Activated T-helper 2 cell treated with anti-CD3 and anti-CD28 coated beads, Interferon-gamma antibody, Interleukin-2, Interleukin-4, amounts not matched to agents 10 μg/mL and 5 μg/mL and 100 μg/mL, durations not matched to agents 14 hours and 24 hours and 36 hours (primary cell): ENCODE measurements at regions not wholly inside any gene's neighbourhood (a gene's known extent, or its start where the extent isn't known, plus 50 kb on each side); places are given as distances from the start of the nearest gene placed in this dataset.
"Not testable (repeated sequence)": the region's sequence is repeated elsewhere in the genome, so short reads cannot be mapped to it uniquely, and the experiment has no call there.

Experiments used
- DNase-seq: peaks from one replicate; pipeline ENCODE4 v3.0.0; 2021; ENCODE audit warnings: low spot score
- H3K27ac Mint-ChIP-seq: one replicate; pipeline ENCODE4 v1.8.0; 2021; ENCODE audit warnings: mixed read lengths
- H3K27me3 Mint-ChIP-seq: one replicate; pipeline ENCODE4 v1.8.0; 2021; ENCODE audit warnings: low read depth, mixed read lengths
- H3K36me3 Mint-ChIP-seq: one replicate; pipeline ENCODE4 v1.8.0; 2021; ENCODE audit warnings: low read depth, mixed read lengths
- H3K4me1 Mint-ChIP-seq: one replicate; pipeline ENCODE4 v1.8.0; 2021; ENCODE audit warnings: low read depth, mixed read lengths
- H3K4me3 Mint-ChIP-seq: one replicate; pipeline ENCODE4 v1.8.0; 2021; ENCODE audit warnings: low read depth, mild to moderate bottlenecking, moderate library complexity, mixed read lengths
- H3K9me3 Mint-ChIP-seq: one replicate; pipeline ENCODE4 v1.8.0; 2021; ENCODE audit warnings: mixed read lengths
- intact Hi-C: fragments of 100-400 bp; cut with micrococcal nuclease; formaldehyde crosslinking; loops from one replicate; pipeline ENCODE4 v1.15.1; 2023

GRCh38 chr12:131658605-131659004 lies 52.3 kb upstream of the SFSWAP start:
- H3K27ac Mint-ChIP-seq, H3K4me1 Mint-ChIP-seq, H3K4me3 Mint-ChIP-seq, H3K36me3 Mint-ChIP-seq, H3K9me3 Mint-ChIP-seq, DNase-seq, intact Hi-C loops: not testable (repeated sequence)
- peaks cover 13% of the 10 kb centered on the region for H3K27me3 Mint-ChIP-seq

GRCh38 chr12:131659484-131659883 lies 51.4 kb upstream of the SFSWAP start:
- H3K27ac Mint-ChIP-seq, H3K36me3 Mint-ChIP-seq, H3K9me3 Mint-ChIP-seq, H3K4me1 Mint-ChIP-seq, H3K4me3 Mint-ChIP-seq, DNase-seq, intact Hi-C loops: not testable (repeated sequence)
- H3K27me3 Mint-ChIP-seq = peaks cover 13% of the 10 kb centered on the region

GRCh38 chr12:131659976-131660375 lies 50.9 kb upstream of the SFSWAP start:
- H3K4me3 Mint-ChIP-seq, intact Hi-C loops, H3K4me1 Mint-ChIP-seq: not testable (repeated sequence)

GRCh38 chr12:131660401-131660800 lies 50.5 kb upstream of the SFSWAP start:
- H3K4me1 Mint-ChIP-seq, DNase-seq, H3K27ac Mint-ChIP-seq, H3K36me3 Mint-ChIP-seq, intact Hi-C loops, H3K9me3 Mint-ChIP-seq, H3K4me3 Mint-ChIP-seq: not testable (repeated sequence)
- H3K27me3 Mint-ChIP-seq = peaks cover 13% of the 10 kb centered on the region

More at GRCh38 chr12:131659976-131660375, 50.9 kb upstream of the SFSWAP start:
- H3K27ac Mint-ChIP-seq, H3K36me3 Mint-ChIP-seq, DNase-seq, H3K9me3 Mint-ChIP-seq: not testable (repeated sequence)
- peaks cover 13% of the 10 kb centered on the region for H3K27me3 Mint-ChIP-seq
